ENCODE measurements at regions not wholly inside any gene's neighbourhood (a gene's known extent, or its start where the extent isn't known, plus 50 kb on each side); places are given as distances from the start of the nearest gene placed in this dataset.

GRCh38 chr2:216553482-216554240, 55.0 kb downstream of the RPL37A start:
- no peak for DNase-seq (ENCODE audit: low spot score)

GRCh38 chr2:216554286-216554685, 55.6 kb downstream of the RPL37A start:
- no peak for DNase-seq (ENCODE audit: low spot score)

- no peak for DNase-seq (ENCODE audit: low spot score)
These were observed 56.1 kb downstream of the RPL37A start for GRCh38 chr2:216554755-216555154.

GRCh38 chr2:216555274-216555673, 56.6 kb downstream of the RPL37A start:
- peak; percentile 91 for DNase-seq (ENCODE audit: low spot score)

DNA sequence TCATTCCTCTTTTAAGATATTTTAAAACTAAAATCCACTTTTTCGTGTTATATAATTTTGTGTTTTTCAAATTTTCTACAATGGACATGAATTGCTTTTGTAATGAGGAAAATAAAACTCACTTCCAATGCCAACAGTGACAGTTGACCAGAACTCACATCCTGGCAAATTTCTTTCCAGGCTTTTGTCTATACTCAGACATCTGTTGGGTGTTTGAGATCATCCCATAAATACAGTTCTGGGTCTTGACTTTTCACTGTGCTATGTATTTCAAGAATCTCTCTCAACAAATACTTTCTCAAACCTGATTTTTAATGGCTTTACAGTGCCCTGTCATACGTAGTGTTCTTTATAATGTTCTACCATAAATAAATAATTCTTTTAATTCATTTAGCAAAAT, 57.6 kb downstream of the RPL37A start:
- no peak for DNase-seq (ENCODE audit: low spot score)

GRCh38 chr2:216557413-216557812, 58.8 kb downstream of the RPL37A start:
- DNase-seq (ENCODE audit: low spot score) = no peak

- DNase-seq (ENCODE audit: low spot score) = no peak
These were observed 59.2 kb downstream of the RPL37A start for GRCh38 chr2:216557820-216558219.

DNA sequence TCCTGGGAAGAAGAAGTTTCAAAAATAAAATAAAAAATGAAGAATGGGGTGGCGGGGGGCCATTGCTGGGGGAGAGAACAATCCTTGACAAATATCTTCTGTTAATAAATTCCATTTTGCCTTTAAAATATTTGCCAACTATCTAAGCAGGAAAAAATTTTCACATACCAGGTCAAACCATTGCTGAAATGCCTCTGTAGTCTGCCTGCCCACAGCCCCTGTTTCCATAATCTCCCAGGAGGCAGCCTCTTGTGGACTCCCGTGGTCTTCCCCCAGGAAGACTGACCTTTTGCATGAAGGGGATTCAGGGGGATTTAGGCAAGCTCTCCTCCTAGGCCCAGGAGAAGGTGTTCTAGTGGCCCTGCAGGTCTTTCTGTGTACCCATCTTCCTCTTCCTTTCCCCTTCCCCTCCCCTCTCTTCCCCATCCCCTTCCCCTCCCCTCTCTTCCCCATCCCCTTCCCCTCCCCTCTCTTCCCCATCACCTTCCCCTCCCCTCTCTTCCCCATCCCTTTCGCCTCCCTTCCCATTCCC, 61.0 kb downstream of the RPL37A start:
- DNase-seq (ENCODE audit: low spot score) = no peak

DNA sequence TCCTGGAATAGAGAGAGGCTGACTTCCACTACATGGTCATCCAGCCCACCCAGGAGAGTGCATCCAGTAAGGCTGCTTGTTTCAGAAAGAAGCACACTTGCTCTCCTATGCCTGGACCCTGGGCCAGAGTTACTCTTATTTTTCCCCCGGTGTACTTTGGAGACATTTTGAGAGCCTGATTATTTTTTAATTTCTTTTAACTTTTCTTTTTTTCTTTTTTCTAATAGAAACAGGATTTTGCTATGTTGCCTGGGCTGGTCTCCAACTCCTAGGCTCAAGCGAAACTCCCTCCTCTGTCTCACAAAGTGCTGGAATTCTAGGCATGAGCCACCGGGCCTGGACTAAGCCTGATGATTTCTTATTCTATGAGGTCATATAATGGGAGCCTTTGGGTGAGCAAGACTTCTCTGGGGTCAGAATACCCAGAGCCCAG, 62.2 kb downstream of the RPL37A start:
- DNase-seq (ENCODE audit: low spot score) = no peak

- no peak for DNase-seq (ENCODE audit: low spot score)
These were observed 64.2 kb downstream of the RPL37A start for GRCh38 chr2:216562696-216563435.

GRCh38 chr2:216563646-216564045, 65.0 kb downstream of the RPL37A start:
- no peak for DNase-seq (ENCODE audit: low spot score)

DNA sequence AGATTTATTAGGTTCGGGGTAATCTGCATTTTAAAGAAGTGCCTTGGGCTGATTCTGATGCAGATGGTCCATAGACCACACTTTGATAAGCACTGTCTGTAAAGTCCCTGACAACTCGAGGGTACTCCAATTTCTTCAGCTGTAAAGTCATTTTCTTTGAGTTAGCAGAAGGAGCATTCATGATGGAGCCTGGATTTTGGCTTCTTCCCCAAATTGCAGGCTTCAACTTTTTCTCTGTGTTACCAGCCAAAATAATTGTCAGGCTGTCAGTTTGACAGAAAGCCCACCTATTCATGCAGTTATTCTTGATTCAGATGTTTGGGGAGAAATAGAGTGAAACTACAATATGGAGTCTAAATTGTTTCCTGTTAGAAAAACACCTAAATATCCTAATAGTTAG, 66.0 kb downstream of the RPL37A start:
- no peak for DNase-seq (ENCODE audit: low spot score)

- DNase-seq (ENCODE audit: low spot score) = no peak
These were observed 67.3 kb upstream of the IGFBP2 start for GRCh38 chr2:216565956-216566355.

GRCh38 chr2:216568576-216568975, 64.6 kb upstream of the IGFBP2 start:
- DNase-seq (ENCODE audit: low spot score) = no peak

GRCh38 chr2:216569765-216570164, 63.5 kb upstream of the IGFBP2 start:
- DNase-seq (ENCODE audit: low spot score) = no peak

- DNase-seq (ENCODE audit: low spot score) = no peak
These were observed 62.9 kb upstream of the IGFBP2 start for GRCh38 chr2:216570357-216570756.

DNA sequence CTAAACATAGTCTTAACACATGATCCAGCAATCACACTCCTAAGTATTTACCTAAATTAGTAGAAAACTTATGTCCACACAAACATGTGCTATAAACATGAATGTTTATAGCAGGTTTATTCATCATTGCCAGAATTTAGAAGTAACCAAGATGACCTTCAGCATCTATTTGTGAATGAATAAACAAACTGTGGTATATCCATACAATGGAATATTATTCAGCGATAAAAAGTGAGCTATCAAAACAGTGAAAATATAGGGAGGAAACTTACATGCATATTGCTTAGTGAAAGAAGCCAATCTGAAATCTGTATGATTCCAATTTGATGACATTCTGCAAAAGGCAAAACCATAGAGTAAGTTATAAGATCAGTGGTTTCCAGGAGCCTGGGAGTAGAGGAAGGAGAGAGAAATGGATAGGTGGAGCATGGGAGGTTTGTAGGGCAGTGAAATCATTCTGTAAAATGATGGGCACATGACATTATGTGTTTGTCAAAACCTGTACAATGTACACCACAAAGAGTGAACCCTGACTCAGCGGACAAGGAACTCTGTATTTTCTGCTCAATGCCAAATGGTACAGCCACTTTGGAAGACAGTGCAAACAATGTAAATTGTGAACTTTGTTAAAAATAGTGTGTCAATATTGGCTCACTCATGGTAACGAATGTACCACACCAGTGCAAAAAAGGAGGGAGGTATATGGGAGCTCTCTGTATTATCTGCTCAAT, 61.9 kb upstream of the IGFBP2 start:
- no peak for DNase-seq (ENCODE audit: low spot score)

DNA sequence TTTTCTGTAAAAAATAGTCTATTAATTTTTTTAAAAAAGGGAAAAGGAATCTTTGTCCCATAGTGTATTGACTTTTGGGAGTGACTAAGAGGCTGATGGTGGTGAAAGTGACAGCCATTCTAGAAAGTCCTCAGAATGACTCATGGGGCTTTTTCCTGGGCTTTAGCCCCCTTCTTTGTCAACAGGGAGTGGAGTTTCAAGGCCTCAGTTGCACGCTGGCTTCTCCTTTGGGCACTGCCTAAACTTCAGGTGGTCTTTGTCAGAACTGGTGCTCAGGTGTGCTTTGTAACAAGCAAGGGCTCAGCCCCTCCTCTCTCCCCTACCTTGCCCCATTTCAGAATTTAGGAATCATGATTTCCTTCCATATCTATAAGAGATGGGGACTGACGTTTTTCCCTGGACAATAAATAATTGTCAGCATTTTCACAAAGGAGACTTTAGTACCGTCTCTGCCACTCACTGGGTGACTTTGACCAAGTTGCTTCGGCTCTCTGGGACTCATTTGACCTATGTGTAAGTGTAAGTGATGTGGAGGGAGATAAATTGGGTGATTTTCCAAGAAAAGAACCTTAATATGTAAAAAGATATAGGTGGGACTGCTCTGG, 61.2 kb upstream of the IGFBP2 start:
- no peak for DNase-seq (ENCODE audit: low spot score)

GRCh38 chr2:216572582-216573578, 60.3 kb upstream of the IGFBP2 start:
- no peak for DNase-seq (ENCODE audit: low spot score)

DNA sequence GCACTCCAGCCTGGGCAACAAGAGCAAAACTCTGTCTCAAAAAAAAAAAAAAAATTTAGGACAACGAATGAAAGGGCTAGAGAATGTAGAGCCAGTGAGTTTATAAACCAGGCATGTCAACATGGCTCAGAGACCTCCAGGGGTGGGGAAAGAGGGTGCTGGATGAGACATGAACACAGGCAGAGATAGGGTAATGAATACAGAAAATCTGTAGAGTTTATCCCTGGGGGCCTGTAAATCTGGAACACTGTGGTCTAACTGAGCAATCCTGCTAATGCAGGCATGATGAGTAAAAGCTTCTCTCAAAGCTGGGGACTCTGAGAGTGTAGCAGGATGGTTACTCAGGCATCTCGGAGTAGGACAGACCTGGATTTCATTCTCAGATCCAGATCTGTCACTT, 59.2 kb upstream of the IGFBP2 start:
- DNase-seq (ENCODE audit: low spot score) = no peak

- DNase-seq (ENCODE audit: low spot score) = no peak
These were observed 58.6 kb upstream of the IGFBP2 start for GRCh38 chr2:216574586-216574985.

Measured in Ammon's horn (tissue), 1 donor.